ENCODE measurements at regions not wholly inside any gene's neighbourhood (a gene's known extent, or its start where the extent isn't known, plus 50 kb on each side); places are given as distances from the start of the nearest gene placed in this dataset.

DNA sequence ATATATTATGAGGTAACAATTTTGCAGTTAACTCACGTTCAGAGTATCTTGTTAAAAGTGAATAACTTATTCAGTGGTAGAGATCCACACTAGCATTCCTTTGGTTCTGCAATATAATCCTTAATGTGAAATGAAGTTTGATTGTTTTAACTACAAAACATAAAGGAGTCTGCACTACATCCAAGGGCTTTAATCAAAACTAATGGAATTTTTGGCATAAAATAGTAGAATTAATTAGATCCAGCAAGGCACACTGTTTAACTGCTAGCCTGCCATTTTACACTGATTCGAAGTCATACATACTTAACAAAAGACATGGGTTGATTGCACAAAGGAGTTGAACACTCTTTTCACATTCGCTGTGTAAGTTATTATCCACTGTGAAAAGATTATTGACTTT lies 263.0 kb upstream of the ROBO2 start:
- TF ChIP-seq, protein P1, sequence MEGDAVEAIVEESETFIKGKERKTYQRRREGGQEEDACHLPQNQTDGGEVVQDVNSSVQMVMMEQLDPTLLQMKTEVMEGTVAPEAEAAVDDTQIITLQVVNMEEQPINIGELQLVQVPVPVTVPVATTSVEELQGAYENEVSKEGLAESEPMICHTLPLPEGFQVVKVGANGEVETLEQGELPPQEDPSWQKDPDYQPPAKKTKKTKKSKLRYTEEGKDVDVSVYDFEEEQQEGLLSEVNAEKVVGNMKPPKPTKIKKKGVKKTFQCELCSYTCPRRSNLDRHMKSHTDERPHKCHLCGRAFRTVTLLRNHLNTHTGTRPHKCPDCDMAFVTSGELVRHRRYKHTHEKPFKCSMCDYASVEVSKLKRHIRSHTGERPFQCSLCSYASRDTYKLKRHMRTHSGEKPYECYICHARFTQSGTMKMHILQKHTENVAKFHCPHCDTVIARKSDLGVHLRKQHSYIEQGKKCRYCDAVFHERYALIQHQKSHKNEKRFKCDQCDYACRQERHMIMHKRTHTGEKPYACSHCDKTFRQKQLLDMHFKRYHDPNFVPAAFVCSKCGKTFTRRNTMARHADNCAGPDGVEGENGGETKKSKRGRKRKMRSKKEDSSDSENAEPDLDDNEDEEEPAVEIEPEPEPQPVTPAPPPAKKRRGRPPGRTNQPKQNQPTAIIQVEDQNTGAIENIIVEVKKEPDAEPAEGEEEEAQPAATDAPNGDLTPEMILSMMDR (conservative IDR thresholded peaks at IDR 0.05; ENCODE audit: low read length) = no peak
- TF ChIP-seq EZH2phosphoT487 (IDR thresholded peaks at IDR 0.05; ENCODE audit: borderline replicate concordance, low read depth, low read length) = no peak
